H9 (cell line): ENCODE measurements at regions not wholly inside any gene's neighbourhood (a gene's known extent, or its start where the extent isn't known, plus 50 kb on each side); places are given as distances from the start of the nearest gene placed in this dataset.

Source experiments
- DNase-seq: peaks from one replicate; pipeline ENCODE4 v3.0.0-alpha.2; 2017
- H2AFZ ChIP-seq: one replicate; pipeline ENCODE4 v1.6.1; 2013; ENCODE audit warnings: mild to moderate bottlenecking, low read length, control low read depth, moderate library complexity
- H2AK5ac ChIP-seq: 2 replicates; pipeline ENCODE4 v1.6.1; 2013; ENCODE audit warnings: low read length, control low read depth, mixed read lengths; ENCODE audit not compliant: insufficient read length
- H2BK120ac ChIP-seq: one replicate; pipeline ENCODE4 v1.6.1; 2013; ENCODE audit warnings: low read depth, mild to moderate bottlenecking, low read length, control low read depth, inconsistent platforms; ENCODE audit not compliant: poor library complexity, severe bottlenecking
- H2BK12ac ChIP-seq: 2 replicates; pipeline ENCODE4 v1.6.1; 2013; ENCODE audit warnings: low read length, control low read depth, mixed read lengths, low read depth; ENCODE audit not compliant: insufficient read length
- H2BK15ac ChIP-seq: 2 replicates; pipeline ENCODE4 v1.6.1; 2013; ENCODE audit warnings: low read depth, low read length, control low read depth
- H2BK20ac ChIP-seq: one replicate; pipeline ENCODE4 v1.6.1; 2013; ENCODE audit warnings: low read depth, mild to moderate bottlenecking, low read length, control low read depth, inconsistent platforms; ENCODE audit not compliant: poor library complexity, severe bottlenecking
- H2BK5ac ChIP-seq: 2 replicates; pipeline ENCODE4 v1.6.1; 2013; ENCODE audit warnings: low read length, control low read depth, mixed read lengths; ENCODE audit not compliant: insufficient read length
- H3K14ac ChIP-seq: 2 replicates; pipeline ENCODE4 v1.6.1; 2013; ENCODE audit warnings: low read length, control low read depth; ENCODE audit not compliant: insufficient read depth
- H3K18ac ChIP-seq: 2 replicates; pipeline ENCODE4 v1.6.1; 2013; ENCODE audit warnings: low read depth, mild to moderate bottlenecking, mixed read lengths, low read length, control low read depth; ENCODE audit not compliant: insufficient read length
- H3K23ac ChIP-seq: 2 replicates; pipeline ENCODE4 v1.6.1; 2013; ENCODE audit warnings: low read length, control low read depth, mixed read lengths, low read depth; ENCODE audit not compliant: insufficient read length
- H3K23me2 ChIP-seq: 2 replicates; pipeline ENCODE4 v1.6.1; 2013; ENCODE audit warnings: low read depth, mild to moderate bottlenecking, mixed read lengths, low read length, control low read depth; ENCODE audit not compliant: insufficient read length, poor library complexity, severe bottlenecking
- H3K27ac ChIP-seq: 2 replicates; pipeline ENCODE4 v1.5.1; 2013; ENCODE audit warnings: low read length, control low read depth, mixed read lengths, low read depth; ENCODE audit not compliant: insufficient read length
- H3K27me3 ChIP-seq: 2 replicates; pipeline ENCODE4 v1.6.1; 2013; ENCODE audit warnings: low read length, control low read depth, inconsistent platforms; ENCODE audit not compliant: insufficient read depth
- H3K4ac ChIP-seq: 2 replicates; pipeline ENCODE4 v1.6.1; 2013; ENCODE audit warnings: low read depth, mild to moderate bottlenecking, control low read depth, inconsistent platforms, low read length, moderate library complexity
- H3K4me1 ChIP-seq: 2 replicates; pipeline ENCODE4 v1.6.1; 2013; ENCODE audit warnings: low read length, control low read depth, inconsistent platforms; ENCODE audit not compliant: insufficient read depth
- H3K4me2 ChIP-seq: 2 replicates; pipeline ENCODE4 v1.6.1; 2013; ENCODE audit warnings: low read length, control low read depth, mixed read lengths; ENCODE audit not compliant: insufficient read length, insufficient read depth
- H3K56ac ChIP-seq: 2 replicates; pipeline ENCODE4 v1.6.1; 2013; ENCODE audit warnings: low read depth, mild to moderate bottlenecking, mixed read lengths, low read length, control low read depth; ENCODE audit not compliant: insufficient read length
- H3K79me1 ChIP-seq: 2 replicates; pipeline ENCODE4 v1.6.1; 2013; ENCODE audit warnings: low read depth, mild to moderate bottlenecking, moderate library complexity, low read length, control low read depth, inconsistent platforms; ENCODE audit not compliant: insufficient read depth, poor library complexity, severe bottlenecking
- H3K79me2 ChIP-seq: 2 replicates; pipeline ENCODE4 v1.6.1; 2013; ENCODE audit warnings: low read length, control low read depth, inconsistent platforms; ENCODE audit not compliant: insufficient read depth
- H3K9ac ChIP-seq: 2 replicates; pipeline ENCODE4 v1.6.1; 2013; ENCODE audit warnings: low read length, control low read depth, mixed read lengths; ENCODE audit not compliant: insufficient read length; ENCODE audit errors: extremely low read depth
- H3K9me3 ChIP-seq: one replicate; pipeline ENCODE4 v1.6.1; 2013; ENCODE audit warnings: low read depth, low read length, inconsistent platforms; ENCODE audit not compliant: control insufficient read depth
- H3T11ph ChIP-seq: one replicate; pipeline ENCODE4 v1.6.1; 2013; ENCODE audit warnings: mild to moderate bottlenecking, low read length, control low read depth, inconsistent platforms
- H4K20me1 ChIP-seq: one replicate; pipeline ENCODE4 v1.6.1; 2013; ENCODE audit not compliant: control insufficient read depth, insufficient read length, insufficient read depth
- H4K5ac ChIP-seq: 2 replicates; pipeline ENCODE4 v1.6.1; 2013; ENCODE audit warnings: low read depth, mild to moderate bottlenecking, mixed read lengths, low read length, control low read depth; ENCODE audit not compliant: insufficient read length
- H4K8ac ChIP-seq: replicated peaks from 2 replicates; pipeline ENCODE4 v1.6.1; 2013; ENCODE audit warnings: low read length, control low read depth, mixed read lengths, low read depth; ENCODE audit not compliant: insufficient read length
- H4K91ac ChIP-seq: 2 replicates; pipeline ENCODE4 v1.6.1; 2013; ENCODE audit warnings: low read depth, mild to moderate bottlenecking, moderate library complexity, mixed read lengths, low read length, control low read depth; ENCODE audit not compliant: insufficient read length
- H3K27ac Mint-ChIP-seq, 3 experiments: 2 replicates in 2 of 3; 3 replicates in 1 of 3; pipeline ENCODE4 v1.8.0; 2020 to 2021; ENCODE audit warnings: mixed read lengths in 3 of 3, mild to moderate bottlenecking in 1 of 3, moderate library complexity in 1 of 3
- H3K27me3 Mint-ChIP-seq: 2 replicates; pipeline ENCODE4 v1.8.0; 2021; ENCODE audit warnings: low read depth, mild to moderate bottlenecking, moderate library complexity, mixed read lengths
- H3K36me3 Mint-ChIP-seq, 3 experiments: 2 replicates in 2 of 3; 3 replicates in 1 of 3; pipeline ENCODE4 v1.8.0; 2020 to 2021; ENCODE audit warnings: low read depth in 3 of 3, mixed read lengths in 3 of 3; ENCODE audit not compliant: insufficient read depth in 1 of 3
- H3K4me1 Mint-ChIP-seq, 2 experiments: 2 replicates each; pipeline ENCODE4 v1.8.0; 2020; ENCODE audit warnings: mixed read lengths in 2 of 2
- H3K4me3 Mint-ChIP-seq, 2 experiments: 2 replicates in 1 of 2; 3 replicates in 1 of 2; pipeline ENCODE4 v1.8.0; 2020 to 2021; ENCODE audit warnings: mild to moderate bottlenecking in 2 of 2, mixed read lengths in 2 of 2, moderate library complexity in 1 of 2
- H3K9me3 Mint-ChIP-seq, 2 experiments: 2 replicates in 1 of 2; 3 replicates in 1 of 2; pipeline ENCODE4 v1.8.0; 2020; ENCODE audit warnings: mild to moderate bottlenecking in 2 of 2, mixed read lengths in 2 of 2, moderate library complexity in 1 of 2
- CTCF ChIP-seq: fragments of 200-600 bp; sonication (generic); conservative IDR thresholded peaks from 3 replicates; pipeline ENCODE4 v1.8.0; 2021; ENCODE audit warnings: antibody characterized with exemption, mild to moderate bottlenecking
- WGBS: extraction: QIAGEN DNeasy Blood & Tissue Kit; methylation state at CpG from one replicate; pipeline ENCODE4 v1.1.7; 2013; ENCODE audit warnings: missing lambda C conversion rate, low lambda C conversion rate, mixed read lengths; ENCODE audit not compliant: insufficient read length; ENCODE audit errors: extremely low coverage; 5-methylcytosine and 5-hydroxymethylcytosine counted together

GRCh38 chr7:132072165-132072564 is 504.1 kb downstream of the PLXNA4 start:
- peaks cover 11 to 14% of the 10 kb centered on the region in 2 experiments for H3K4me1 Mint-ChIP-seq

More at GRCh38 chr7:132072165-132072564, 504.1 kb downstream of the PLXNA4 start:
- H2AFZ ChIP-seq, result no peak overlapping the region
- H3K4me1 ChIP-seq, result no peaks in the 10 kb centered on the region
- no peak overlapping the region for H2BK12ac ChIP-seq
- no CpG with 5 or more reads among the region's 4 CpGs for WGBS
- no peak overlapping the region for H3K4ac ChIP-seq
- no peaks in the 10 kb centered on the region for H3K79me1 ChIP-seq
- H3K56ac ChIP-seq, result no peak overlapping the region
- DNase-seq, result no peak
- no peak overlapping the region for H3T11ph ChIP-seq
- no peak for TF ChIP-seq CTCF
- H2AK5ac ChIP-seq, result no peak overlapping the region
- H3K18ac ChIP-seq, result no peak overlapping the region
- peaks cover 4 to 6% of the 10 kb centered on the region in 2 experiments; a peak in 2 of 5 replicates for H3K9me3 Mint-ChIP-seq
- H3K23ac ChIP-seq, result no peak overlapping the region
- H4K8ac ChIP-seq, result no peak overlapping the region
- H3K4me2 ChIP-seq, result no peak overlapping the region
- H3K23me2 ChIP-seq, result no peaks in the 10 kb centered on the region
- no peaks in the 10 kb centered on the region for H3K9me3 ChIP-seq
- no peak overlapping the region for H3K14ac ChIP-seq
- H3K27ac Mint-ChIP-seq, result no peak overlapping the region
- H3K36me3 Mint-ChIP-seq, result no peaks in the 10 kb centered on the region
- peaks cover 18% of the 10 kb centered on the region for H3K27me3 Mint-ChIP-seq
- no peak overlapping the region for H2BK5ac ChIP-seq
- H2BK120ac ChIP-seq, result no peak overlapping the region
- H3K27me3 ChIP-seq, result no peaks in the 10 kb centered on the region
- H2BK20ac ChIP-seq, result no peak overlapping the region
- H4K20me1 ChIP-seq, result no peaks in the 10 kb centered on the region
- H4K5ac ChIP-seq, result no peak overlapping the region
- no peak overlapping the region for H3K4me3 Mint-ChIP-seq
- H3K9ac ChIP-seq, result no peak overlapping the region
- H2BK15ac ChIP-seq, result no peak overlapping the region
- H3K79me2 ChIP-seq, result no peaks in the 10 kb centered on the region
- H4K91ac ChIP-seq, result no peak overlapping the region
- H3K27ac ChIP-seq, result no peak overlapping the region
